Body of pancreas (tissue), 4 donors: ENCODE measurements at regions not wholly inside any gene's neighbourhood (a gene's known extent, or its start where the extent isn't known, plus 50 kb on each side); places are given as distances from the start of the nearest gene placed in this dataset.

ENCODE experiments used
- ATAC-seq: fragments of 150-250 bp; one replicate; pipeline ENCODE4 v1.9.1; 2016
- DNase-seq, 4 donors: peaks; one replicate each; pipeline ENCODE4 v3.0.0-alpha.2; 2019
- H3K27ac ChIP-seq, 4 donors: fragments of 200-600 bp; sonication (generic); 1 replicate in 3 of 4; 2 replicates in 1 of 4; pipeline versions ENCODE4 v1.5.1 to v1.6.1; 2016 to 2019; ENCODE audit warnings: mild to moderate bottlenecking in 1 of 4, mixed read lengths in 1 of 4, moderate library complexity in 1 of 4
- H3K27me3 ChIP-seq, 2 donors: fragments of 200-600 bp; sonication (generic); one replicate each; pipeline ENCODE4 v1.6.0; 2016; ENCODE audit warnings: mild to moderate bottlenecking in 1 of 2
- H3K36me3 ChIP-seq, 2 donors: fragments of 200-600 bp; sonication (generic); replicated peaks in 1 of 2; 2 replicates each; pipeline ENCODE4 v1.5.1; 2016; ENCODE audit warnings: low read depth in 2 of 2; ENCODE audit not compliant: insufficient read depth in 1 of 2
- H3K4me1 ChIP-seq: fragments of 200-600 bp; sonication (generic); one replicate; pipeline ENCODE4 v1.6.0; 2016
- H3K4me3 ChIP-seq, 2 donors: fragments of 200-600 bp; sonication (generic); 1 replicate in 1 of 2; 2 replicates in 1 of 2; pipeline ENCODE4 v1.5.1; 2016 to 2019
- H3K9me3 ChIP-seq, 3 donors: fragments of 200-600 bp; sonication (generic); 1 replicate in 2 of 3; 2 replicates in 1 of 3; pipeline ENCODE4 v1.5.1; 2016
- POLR2A ChIP-seq, 3 donors: fragments of 450-650 bp; IDR thresholded peaks; one replicate each; pipeline ENCODE4 v1.6.1; 2016; ENCODE audit warnings: antibody characterized with exemption in 3 of 3, mild to moderate bottlenecking in 2 of 3
- WGBS, 2 donors: methylation state at CpG; one replicate each; pipeline ENCODE4 v1.1.5; 2017; 5-methylcytosine and 5-hydroxymethylcytosine counted together
- intact Hi-C: fragments of 100-400 bp; cut with DNase I; formaldehyde crosslinking; loops from one replicate; pipeline ENCODE4 v1.15.1; 2023
- TF ChIP-seq, protein P1 (sequence below), 7 experiments: fragments of 450-650 bp in 4 of 7; fragments of 200-600 bp in 3 of 7; sonication (generic) in 3 of 7; IDR thresholded peaks; one replicate each; pipeline ENCODE4 v1.5.1; 2016 to 2019; ENCODE audit warnings: antibody characterized with exemption in 7 of 7

DNA sequence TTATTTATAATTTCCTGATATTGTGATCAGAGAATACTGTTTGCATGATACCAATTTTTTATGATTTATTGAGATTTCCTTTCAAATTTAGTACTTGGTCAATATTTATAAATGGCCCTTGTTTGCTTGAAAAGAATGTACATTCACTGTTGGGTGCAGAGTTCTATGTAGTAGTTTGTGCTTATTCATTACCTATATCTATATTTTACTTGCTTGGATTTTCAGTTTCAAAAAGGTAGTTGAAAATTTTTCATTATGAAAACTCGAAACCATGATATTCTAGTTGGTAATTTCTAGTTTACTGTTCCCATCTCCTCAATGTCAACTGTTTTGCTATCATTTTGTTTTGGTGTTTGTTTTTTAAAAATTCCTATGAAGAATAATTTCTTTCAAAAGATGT, 155.7 kb downstream of the AASDHPPT start:
- intact Hi-C loops, result no loop called here
- TF ChIP-seq POLR2A (IDR thresholded peaks at IDR 0.05), result no peak
- no peak for DNase-seq
- no peak overlapping the region for H3K27ac ChIP-seq
- no peaks in the 10 kb centered on the region for H3K27me3 ChIP-seq
- 87 to 88% methylated on average over 1 of the region's 1 CpG for WGBS, 2 donors
- no peaks in the 10 kb centered on the region for H3K36me3 ChIP-seq
- ATAC-seq, result no peak
- no peaks in the 10 kb centered on the region for H3K9me3 ChIP-seq
- H3K4me3 ChIP-seq, result no peak overlapping the region
- H3K4me1 ChIP-seq, result no peaks in the 10 kb centered on the region

DNA sequence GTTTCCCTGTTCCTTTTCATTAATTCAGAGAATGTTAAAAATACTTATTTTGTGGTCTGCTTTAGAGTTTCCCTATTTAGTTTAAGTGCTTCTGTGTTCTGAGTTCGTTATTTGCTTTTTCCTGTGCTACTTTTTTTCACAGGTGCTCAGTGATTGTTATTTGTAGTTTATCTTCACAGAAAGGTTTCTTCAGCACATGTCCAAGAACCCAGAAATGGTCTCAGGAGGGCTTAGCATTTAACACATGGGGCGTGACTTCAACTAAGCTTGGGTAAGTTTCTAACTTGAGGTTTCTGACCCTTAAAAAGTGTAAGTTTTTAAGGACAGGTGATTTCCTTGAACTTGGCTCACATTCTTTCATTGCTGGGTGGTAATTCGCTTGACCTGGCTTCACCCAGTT, 157.3 kb downstream of the AASDHPPT start:
- DNase-seq, result no peak
- no peak overlapping the region for H3K4me3 ChIP-seq
- no peak overlapping the region for H3K27ac ChIP-seq
- TF ChIP-seq POLR2A (IDR thresholded peaks at IDR 0.05), result no peak
- TF ChIP-seq, protein P1, sequence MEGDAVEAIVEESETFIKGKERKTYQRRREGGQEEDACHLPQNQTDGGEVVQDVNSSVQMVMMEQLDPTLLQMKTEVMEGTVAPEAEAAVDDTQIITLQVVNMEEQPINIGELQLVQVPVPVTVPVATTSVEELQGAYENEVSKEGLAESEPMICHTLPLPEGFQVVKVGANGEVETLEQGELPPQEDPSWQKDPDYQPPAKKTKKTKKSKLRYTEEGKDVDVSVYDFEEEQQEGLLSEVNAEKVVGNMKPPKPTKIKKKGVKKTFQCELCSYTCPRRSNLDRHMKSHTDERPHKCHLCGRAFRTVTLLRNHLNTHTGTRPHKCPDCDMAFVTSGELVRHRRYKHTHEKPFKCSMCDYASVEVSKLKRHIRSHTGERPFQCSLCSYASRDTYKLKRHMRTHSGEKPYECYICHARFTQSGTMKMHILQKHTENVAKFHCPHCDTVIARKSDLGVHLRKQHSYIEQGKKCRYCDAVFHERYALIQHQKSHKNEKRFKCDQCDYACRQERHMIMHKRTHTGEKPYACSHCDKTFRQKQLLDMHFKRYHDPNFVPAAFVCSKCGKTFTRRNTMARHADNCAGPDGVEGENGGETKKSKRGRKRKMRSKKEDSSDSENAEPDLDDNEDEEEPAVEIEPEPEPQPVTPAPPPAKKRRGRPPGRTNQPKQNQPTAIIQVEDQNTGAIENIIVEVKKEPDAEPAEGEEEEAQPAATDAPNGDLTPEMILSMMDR (IDR thresholded peaks at IDR 0.05), result no peak
- no peaks in the 10 kb centered on the region for H3K9me3 ChIP-seq
- no peaks in the 10 kb centered on the region for H3K27me3 ChIP-seq
- no peaks in the 10 kb centered on the region for H3K36me3 ChIP-seq
- 83 to 89% methylated on average over 3 of the region's 3 CpGs for WGBS, 2 donors
- peaks cover 11% of the 10 kb centered on the region for H3K4me1 ChIP-seq
- no peak for ATAC-seq
- intact Hi-C loops, result no loop called here

DNA sequence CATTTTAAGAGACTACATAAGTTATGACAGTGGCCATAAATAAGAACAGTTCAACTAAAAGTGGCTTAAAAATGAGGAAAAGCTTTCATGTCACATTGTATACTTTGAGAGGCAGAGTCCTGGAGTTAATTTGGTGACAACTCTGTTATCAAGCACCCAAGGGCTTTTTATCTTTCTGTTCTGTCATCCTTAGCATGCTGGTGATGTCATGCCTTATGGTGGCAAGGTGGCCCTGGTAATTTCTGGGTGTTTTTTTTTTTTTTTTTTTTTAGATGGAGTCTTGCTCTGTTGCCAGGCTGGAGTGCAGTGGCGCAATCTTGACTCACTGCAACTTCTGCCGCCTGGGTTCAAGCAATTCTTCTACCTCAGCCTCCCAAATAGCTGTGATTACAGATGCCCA, 158.8 kb downstream of the AASDHPPT start:
- 90 to 92% methylated on average over 2 of the region's 2 CpGs for WGBS, 2 donors
- Histone ChIP-seq H3K4me1 (peaks cover 23% of the 10 kb centered on the region), H3K9me3 (no peaks in the 10 kb centered on the region), H3K27me3 (no peaks in the 10 kb centered on the region), H3K27ac (no peak overlapping the region), H3K36me3 (no peaks in the 10 kb centered on the region), H3K4me3 (no peak overlapping the region)
- DNase-seq (no peak), ATAC-seq (no peak)
- TF ChIP-seq, protein P1 (IDR thresholded peaks at IDR 0.05), result no peak
- no peak for TF ChIP-seq POLR2A (IDR thresholded peaks at IDR 0.05)
- intact Hi-C loops, result no loop called here

DNA sequence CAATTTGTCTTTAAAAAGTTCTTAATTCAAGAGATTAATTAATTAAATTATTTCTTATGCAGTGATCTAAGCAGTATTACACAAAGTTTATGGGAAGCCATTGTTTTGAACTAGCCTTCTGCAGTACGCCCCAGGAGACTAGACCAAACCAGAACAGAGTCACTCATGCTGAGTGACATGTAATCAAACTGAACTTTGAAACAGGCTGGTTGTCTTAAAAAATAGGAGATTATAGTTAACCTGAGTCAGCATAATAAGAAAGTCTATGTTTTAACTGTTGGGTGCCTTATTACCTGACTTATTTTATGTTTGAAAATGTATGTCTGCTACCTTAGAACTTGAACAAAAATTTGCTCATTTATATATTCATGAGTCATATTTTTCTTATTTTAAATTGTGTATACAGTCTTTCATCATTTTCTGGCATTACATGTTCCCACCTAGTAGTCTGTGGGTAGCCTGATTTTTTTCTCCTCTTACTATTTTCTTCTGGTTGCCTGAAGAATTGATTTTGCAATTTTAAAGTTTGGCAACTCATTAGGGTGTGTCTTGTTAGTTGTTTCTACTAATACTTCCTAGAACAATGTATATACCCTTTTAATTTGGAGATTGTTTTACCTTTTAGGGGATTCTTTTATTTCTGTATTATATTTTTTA, 161.4 kb downstream of the AASDHPPT start:
- Histone ChIP-seq H3K27me3 (no peaks in the 10 kb centered on the region), H3K4me3 (no peak overlapping the region), H3K27ac (peak overlapping the region in 1 of 4 donors; percentile 66), H3K9me3 (no peaks in the 10 kb centered on the region), H3K4me1 (peaks cover 45% of the 10 kb centered on the region), H3K36me3 (no peaks in the 10 kb centered on the region)
- no peak for TF ChIP-seq POLR2A (IDR thresholded peaks at IDR 0.05)
- TF ChIP-seq, protein P1 (IDR thresholded peaks at IDR 0.05), result no peak
- WGBS, 2 donors, result 26 to 46% methylated on average over 1 of the region's 1 CpG
- ATAC-seq (peak; percentile 79), DNase-seq (peak in 2 of 4 donors; percentile 13 to 17)
- intact Hi-C loops, result no loop called here

DNA sequence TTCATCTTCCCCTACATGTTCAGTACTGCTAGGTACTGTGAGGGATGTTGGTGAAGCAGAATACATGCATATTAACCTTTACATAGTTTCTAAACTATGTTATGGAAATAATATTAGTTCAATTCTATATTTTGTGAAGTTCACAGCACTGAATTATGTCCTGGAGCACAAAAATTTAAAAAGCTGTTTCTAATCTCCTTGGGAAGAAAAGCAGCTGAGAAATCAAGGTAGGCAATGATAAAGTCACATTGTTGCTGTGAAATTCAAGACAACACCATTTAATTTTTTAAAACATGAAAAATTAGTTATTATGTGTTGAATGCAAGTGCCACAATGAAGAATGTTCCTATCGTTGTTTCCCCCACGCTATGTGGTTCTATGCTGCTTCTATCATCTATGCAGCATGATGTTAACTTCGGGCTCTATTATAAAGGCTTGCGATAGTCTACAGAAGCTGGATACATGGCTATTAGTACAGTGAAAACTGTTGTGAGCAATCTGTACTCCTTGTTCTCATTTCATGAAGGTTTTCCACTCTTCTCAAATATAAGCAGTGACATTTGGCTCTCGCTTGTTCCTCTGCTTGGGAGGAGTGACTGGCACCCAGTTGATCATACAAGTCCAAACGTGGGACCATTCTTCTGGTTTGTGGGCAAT, 164.3 kb downstream of the AASDHPPT start:
- no peak overlapping the region for H3K4me3 ChIP-seq
- peaks cover 0 to 10% (median 0%) of the 10 kb centered on the region in 3 donors for H3K9me3 ChIP-seq
- H3K4me1 ChIP-seq, result peaks cover 46% of the 10 kb centered on the region
- no peaks in the 10 kb centered on the region for H3K27me3 ChIP-seq
- peak; percentile 55 for ATAC-seq
- WGBS, 2 donors, result 29 to 39% methylated on average over 6 of the region's 6 CpGs
- intact Hi-C loops, result no loop called here
- no peak for DNase-seq
- peak overlapping the region; percentile 28 to 66 (median 56) for H3K27ac ChIP-seq
- TF ChIP-seq, protein P1 (IDR thresholded peaks at IDR 0.05), result no peak
- TF ChIP-seq POLR2A (IDR thresholded peaks at IDR 0.05), result no peak
- H3K36me3 ChIP-seq, result no peaks in the 10 kb centered on the region
